HG03432 (cell line): ENCODE measurements at regions not wholly inside any gene's neighbourhood (a gene's known extent, or its start where the extent isn't known, plus 50 kb on each side); places are given as distances from the start of the nearest gene placed in this dataset.

Source experiments
- ATAC-seq: cut with Tn5 transposase; IDR thresholded peaks from one replicate; pipeline ENCODE4 v1.9.1; 2021; ENCODE audit warnings: mild to moderate bottlenecking, moderate library complexity; ENCODE audit not compliant: unreplicated experiment

GRCh38 chr10:36253731-36254130, 611.6 kb upstream of the FZD8 start:
- no peak for ATAC-seq

- no peak for ATAC-seq
Measured at GRCh38 chr10:36251068-36251467, 609.0 kb upstream of the FZD8 start.

GRCh38 chr10:36248304-36248981, 606.3 kb upstream of the FZD8 start:
- no peak for ATAC-seq

- ATAC-seq: no peak
Measured at GRCh38 chr10:36247478-36247877, 605.4 kb upstream of the FZD8 start.

- ATAC-seq: no peak
Measured at GRCh38 chr10:36236931-36237330, 594.8 kb upstream of the FZD8 start.

GRCh38 chr10:36236341-36236740, 594.2 kb upstream of the FZD8 start:
- ATAC-seq: no peak

- no peak for ATAC-seq
Measured at GRCh38 chr10:36232935-36233334, 590.8 kb upstream of the FZD8 start.

- no peak for ATAC-seq
Measured at GRCh38 chr10:36224431-36224985, 582.4 kb upstream of the FZD8 start.

GRCh38 chr10:36221101-36221500, 579.0 kb upstream of the FZD8 start:
- ATAC-seq: no peak

GRCh38 chr10:36220151-36220550, 578.1 kb upstream of the FZD8 start:
- no peak for ATAC-seq

GRCh38 chr10:36211856-36212255, 569.8 kb upstream of the FZD8 start:
- no peak for ATAC-seq

GRCh38 chr10:36209480-36209879, 567.4 kb upstream of the FZD8 start:
- no peak for ATAC-seq

- ATAC-seq: no peak
Measured at GRCh38 chr10:36202881-36203280, 560.8 kb upstream of the FZD8 start.

GRCh38 chr10:36200577-36200976, 558.5 kb upstream of the FZD8 start:
- no peak for ATAC-seq

GRCh38 chr10:36198322-36198721, 556.2 kb upstream of the FZD8 start:
- ATAC-seq: no peak

- no peak for ATAC-seq
Measured at GRCh38 chr10:36195364-36195763, 553.3 kb upstream of the FZD8 start.

- no peak for ATAC-seq
Measured at GRCh38 chr10:36194276-36194675, 552.2 kb upstream of the FZD8 start.

- no peak for ATAC-seq
Measured at GRCh38 chr10:36191009-36191408, 548.9 kb upstream of the FZD8 start.

- no peak for ATAC-seq
Measured at GRCh38 chr10:36188461-36188860, 546.4 kb upstream of the FZD8 start.

GRCh38 chr10:36188080-36188453, 546.0 kb upstream of the FZD8 start:
- no peak for ATAC-seq

GRCh38 chr10:36187380-36188079, 545.4 kb upstream of the FZD8 start:
- ATAC-seq: no peak

GRCh38 chr10:36185097-36185496, 543.0 kb upstream of the FZD8 start:
- ATAC-seq: no peak
